Activated gamma-delta T cell treated with anti-CD3 and anti-CD28 coated beads, Interleukin-2, amount 50 U/mL, for 16 hours (primary cell): ENCODE measurements at regions not wholly inside any gene's neighbourhood (a gene's known extent, or its start where the extent isn't known, plus 50 kb on each side); places are given as distances from the start of the nearest gene placed in this dataset.

Source experiments
- DNase-seq: peaks from one replicate; pipeline ENCODE4 v3.0.0-alpha.2; 2020; ENCODE audit warnings: low read depth

- DNase-seq: no peak
These were observed 98.5 kb upstream of the PPP2R2D start for GRCh38 chr10:131802156-131802915.

GRCh38 chr10:131802996-131803395 lies 97.8 kb upstream of the PPP2R2D start:
- DNase-seq: no peak

GRCh38 chr10:131803860-131804425 lies 96.9 kb upstream of the PPP2R2D start:
- DNase-seq: no peak

- DNase-seq: no peak
These were observed 96.1 kb upstream of the PPP2R2D start for GRCh38 chr10:131804551-131805295.

DNA sequence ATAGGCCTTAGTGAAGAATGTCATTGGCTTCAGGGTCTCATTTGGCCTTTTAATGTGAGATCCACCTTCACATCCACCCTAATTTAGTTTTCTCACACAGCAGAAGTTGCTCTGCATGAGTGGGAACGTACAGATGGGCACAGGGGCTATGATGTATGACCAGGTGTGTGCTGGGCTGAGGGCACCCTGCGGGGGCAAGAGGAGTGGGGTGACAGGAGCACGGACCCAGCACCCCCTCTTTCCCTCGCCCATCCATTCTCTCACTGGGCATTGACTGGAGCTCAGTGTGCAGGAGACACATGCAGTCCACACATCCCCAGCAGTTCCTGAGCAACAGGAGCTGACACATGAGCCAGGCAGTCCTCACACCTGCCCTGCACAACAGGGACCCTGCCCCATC lies 95.1 kb upstream of the PPP2R2D start:
- DNase-seq: no peak

GRCh38 chr10:131806146-131806545 lies 94.7 kb upstream of the PPP2R2D start:
- no peak for DNase-seq

GRCh38 chr10:131806646-131807317 lies 94.0 kb upstream of the PPP2R2D start:
- DNase-seq: no peak

DNA sequence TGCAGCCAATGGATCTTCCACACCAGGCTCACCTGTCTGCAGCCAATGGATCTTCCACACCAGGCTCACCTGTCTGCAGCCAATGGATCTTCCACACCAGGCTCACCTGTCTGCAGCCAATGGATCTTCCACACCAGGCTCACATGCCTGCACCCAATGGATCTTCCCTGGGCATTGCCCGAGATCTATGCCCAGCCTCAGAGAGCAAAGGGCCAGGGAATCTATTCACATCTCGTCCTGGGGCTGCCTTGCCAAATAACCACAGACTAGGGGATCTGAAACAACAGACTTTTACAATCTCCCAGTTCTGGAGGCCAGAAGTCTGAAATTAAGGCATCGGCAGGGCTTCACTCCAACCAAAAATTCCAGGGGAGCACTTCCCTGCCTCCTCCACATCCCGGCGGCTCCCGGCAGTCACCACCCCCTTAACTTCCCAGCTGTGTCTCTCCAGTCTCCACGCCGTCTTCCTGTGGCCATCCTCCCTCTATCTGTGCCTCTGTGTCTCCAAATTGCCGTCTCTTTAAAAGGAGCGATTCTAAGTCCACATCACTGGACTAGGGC lies 92.4 kb upstream of the PPP2R2D start:
- no peak for DNase-seq

GRCh38 chr10:131810036-131810804 lies 90.6 kb upstream of the PPP2R2D start:
- no peak for DNase-seq

DNA sequence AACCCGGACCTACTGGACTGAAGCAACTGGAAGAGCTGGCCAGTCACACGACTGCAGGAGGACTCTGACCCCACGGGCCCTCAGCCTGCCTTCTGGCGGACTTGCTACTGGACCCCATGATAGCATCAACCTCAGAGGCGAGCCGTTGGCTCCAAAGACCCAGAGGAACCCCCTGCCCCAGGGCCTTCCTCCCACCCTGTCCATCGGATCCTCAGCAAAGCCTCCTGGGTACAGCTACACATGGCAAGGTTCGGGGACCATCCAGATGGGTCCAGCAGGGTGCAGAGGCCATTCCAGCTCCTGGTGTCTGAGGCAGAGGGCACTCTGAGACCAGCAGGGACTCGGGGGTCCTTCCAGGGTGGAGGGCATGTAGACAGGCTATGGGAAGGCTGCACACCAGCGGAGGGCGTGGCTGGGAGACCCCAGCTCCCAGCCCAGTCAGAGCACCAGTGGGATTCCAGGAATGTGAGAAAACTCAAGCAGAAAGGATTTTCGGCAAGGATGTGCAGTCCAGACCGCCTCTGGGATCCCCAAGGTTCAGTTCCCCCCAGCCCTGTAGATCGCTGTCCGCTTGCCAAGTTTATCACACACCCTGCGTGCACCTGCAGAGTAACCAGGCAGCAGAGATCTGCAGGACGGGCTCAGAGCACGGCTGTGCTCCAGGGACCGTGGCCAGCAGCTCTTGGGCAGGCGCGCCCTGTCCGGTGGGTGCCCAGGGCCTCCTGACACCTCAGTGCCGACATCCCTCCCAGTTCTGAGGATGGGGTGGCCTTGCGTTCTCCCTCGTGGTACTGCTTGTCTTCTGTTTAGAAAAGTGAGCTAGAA lies 89.8 kb upstream of the PPP2R2D start:
- DNase-seq: no peak

DNA sequence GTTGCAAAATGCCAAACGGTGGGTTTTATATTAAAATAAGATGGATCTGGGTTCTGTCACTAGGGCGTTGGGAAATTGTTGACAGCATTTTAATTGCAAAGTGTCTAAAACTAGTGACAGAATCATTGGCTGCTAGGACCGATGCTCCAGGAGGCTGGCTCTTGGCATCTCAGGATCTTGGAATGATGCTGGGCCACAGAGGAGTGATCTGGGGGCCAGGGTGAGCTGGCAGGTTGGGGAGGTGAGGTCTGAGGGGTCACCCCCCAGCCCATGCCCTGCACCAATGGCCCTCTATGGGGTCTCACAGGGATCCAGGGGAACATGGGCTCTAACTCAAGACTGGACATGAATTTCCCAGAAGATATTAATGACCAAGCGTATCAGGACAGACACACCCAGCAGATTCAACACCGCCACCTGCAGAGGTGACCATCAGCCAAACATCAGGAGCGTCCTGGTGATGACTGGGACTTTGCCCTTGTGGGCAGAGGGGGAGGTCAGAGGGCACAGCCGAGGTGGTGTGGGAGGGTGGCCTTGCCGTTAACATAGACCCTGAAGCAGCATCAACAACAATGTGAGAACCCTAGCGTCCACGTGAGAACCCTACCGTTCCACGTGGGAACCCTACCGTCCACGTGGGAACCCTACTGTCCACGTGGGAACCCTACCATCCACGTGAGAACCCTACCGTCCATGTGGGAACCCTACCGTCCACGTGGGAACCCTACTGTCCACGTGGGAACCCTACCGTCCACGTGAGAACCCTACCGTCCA lies 89.0 kb upstream of the PPP2R2D start:
- no peak for DNase-seq

DNA sequence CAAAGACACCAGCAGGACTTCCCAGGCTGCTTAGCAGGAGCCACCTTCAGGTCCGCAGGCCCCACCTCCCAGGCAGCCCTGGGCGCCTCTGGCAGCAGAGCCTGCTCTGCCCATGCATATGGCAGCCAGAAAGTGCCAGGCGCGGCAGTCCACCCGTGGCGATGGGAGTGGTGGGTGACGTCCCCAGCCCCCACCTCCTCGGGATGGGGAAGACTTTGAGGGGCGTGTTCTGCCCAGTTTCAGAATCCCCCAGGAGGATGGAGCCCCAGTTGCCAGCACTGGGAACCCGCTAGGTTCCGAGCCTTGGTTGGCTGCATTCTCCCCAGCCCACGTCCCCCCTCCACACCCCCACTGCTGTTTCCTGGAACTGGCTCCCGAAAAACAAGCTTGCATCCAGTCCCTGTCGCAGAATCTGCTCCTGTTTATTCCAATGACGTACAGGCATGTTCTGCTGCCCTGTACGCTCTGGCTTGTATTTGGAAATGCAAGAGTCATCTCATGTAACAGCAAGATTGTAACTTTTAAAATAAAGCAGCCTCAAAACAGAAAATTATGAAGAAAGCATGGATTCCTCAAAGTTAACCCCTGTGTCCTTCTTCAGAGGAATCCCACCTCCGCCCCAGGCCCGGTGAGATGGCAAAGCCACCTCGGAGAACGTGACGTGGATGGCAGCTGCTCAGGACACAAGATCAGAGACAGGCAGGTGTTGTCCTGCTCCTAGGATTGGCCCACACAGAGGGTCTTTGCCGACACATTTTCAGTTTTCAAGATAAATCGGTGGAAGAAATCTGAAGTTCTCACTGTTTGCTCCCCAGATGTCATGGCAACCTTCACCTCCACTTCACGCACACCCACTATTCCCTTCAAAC lies 87.8 kb upstream of the PPP2R2D start:
- no peak for DNase-seq

DNA sequence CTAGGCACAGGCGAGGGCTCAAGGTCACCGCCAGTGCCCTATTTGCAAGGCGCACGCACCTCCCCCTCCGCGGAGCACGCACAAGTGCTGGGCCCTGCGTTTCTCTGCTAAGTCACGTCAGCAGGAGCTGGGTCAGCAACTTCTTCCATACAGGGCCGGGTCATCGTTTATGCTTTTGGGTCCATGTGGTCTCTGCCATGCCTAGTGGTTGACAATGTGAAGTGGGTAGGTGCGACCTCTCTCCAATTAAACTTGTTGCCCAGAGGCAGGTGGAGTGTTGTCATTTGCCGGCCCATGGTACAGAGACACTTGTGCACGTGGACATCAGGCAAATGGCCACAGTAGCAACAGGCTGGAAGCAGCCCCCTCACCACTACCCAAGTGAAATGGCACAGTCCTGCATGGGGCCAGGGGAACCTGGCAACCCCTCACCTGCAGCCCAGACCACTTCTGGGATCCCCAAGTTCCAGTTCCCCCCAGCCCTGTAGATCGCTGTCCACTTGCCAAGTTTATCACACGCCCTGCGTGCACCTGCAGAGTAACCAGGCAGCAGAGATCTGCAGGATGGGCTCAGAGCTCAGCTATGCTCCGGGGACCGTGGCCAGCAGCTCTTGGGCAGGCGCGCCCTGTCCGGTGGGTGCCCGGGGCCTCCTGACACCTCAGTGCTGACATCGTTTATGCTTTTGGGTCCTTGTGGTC lies 86.1 kb upstream of the PPP2R2D start:
- no peak for DNase-seq

DNA sequence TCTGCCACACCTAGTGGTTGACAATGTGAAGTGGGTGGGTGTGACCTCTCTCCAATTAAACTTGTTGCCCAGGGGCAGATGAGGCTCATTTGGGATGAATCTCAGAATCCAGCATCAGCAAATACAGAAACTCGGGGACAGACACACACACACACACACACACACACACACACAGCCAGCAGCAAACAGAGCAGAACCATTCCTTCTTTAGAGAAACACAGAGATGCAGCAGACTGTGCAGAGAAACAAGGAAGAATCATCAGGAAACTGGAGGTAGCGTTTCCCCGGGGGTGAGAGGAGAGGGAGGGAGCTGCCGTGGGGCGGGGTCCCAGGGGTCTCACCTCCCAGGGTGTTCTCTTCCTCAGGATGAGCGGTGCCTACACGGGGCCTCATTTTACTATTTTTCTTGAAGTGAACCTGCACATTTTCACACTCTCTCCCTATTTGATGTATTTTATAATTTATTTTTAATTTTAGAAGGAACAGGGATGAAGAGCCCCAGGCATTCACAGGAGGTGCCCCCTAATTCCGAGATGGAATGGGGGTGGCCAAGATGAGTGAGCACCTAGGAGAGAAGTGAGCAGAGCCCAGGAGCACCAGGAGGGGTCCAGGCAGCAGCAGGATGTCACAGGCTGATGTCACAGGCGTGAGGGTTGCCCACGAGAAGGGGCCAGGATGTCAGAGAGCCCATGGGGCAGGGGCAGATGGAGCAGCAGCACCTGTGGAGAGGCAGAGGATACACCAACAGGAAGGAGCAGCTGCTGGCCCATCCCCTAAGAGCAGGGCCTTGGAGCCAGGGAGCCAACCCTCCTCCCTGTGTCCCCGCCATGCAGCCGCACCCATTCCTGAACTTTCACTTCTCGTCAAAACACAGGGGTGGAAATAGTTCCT lies 85.3 kb upstream of the PPP2R2D start:
- no peak for DNase-seq

DNA sequence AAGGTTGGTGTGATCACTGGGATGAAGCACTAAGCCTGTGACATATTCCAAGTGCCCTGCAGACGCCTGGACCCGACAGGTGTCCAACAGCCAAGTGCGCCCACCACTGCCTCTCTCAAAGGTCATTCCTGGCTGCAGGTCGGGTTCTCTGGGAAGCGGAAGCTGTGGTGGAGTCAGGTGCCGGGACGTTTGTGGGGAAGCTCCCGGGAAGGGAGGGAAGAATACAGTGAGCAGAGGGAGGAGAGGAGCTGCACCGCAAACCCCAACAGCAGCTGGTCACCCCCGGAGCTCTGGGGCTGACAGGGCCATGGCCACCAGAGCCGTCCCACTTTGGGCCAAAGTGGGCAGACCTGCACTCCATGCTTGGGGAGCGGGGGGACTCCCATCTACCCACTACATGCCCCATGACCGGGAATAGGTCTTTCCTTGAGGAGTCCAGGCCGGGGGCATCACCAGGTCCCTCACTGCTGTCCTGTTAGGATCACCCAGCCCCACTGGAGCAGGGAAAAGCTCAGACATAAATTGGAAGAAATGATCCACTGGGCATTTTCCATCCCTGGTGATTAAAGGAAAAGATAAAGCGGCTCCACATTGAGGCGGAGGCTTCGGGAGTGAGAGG lies 84.5 kb upstream of the PPP2R2D start:
- no peak for DNase-seq

DNA sequence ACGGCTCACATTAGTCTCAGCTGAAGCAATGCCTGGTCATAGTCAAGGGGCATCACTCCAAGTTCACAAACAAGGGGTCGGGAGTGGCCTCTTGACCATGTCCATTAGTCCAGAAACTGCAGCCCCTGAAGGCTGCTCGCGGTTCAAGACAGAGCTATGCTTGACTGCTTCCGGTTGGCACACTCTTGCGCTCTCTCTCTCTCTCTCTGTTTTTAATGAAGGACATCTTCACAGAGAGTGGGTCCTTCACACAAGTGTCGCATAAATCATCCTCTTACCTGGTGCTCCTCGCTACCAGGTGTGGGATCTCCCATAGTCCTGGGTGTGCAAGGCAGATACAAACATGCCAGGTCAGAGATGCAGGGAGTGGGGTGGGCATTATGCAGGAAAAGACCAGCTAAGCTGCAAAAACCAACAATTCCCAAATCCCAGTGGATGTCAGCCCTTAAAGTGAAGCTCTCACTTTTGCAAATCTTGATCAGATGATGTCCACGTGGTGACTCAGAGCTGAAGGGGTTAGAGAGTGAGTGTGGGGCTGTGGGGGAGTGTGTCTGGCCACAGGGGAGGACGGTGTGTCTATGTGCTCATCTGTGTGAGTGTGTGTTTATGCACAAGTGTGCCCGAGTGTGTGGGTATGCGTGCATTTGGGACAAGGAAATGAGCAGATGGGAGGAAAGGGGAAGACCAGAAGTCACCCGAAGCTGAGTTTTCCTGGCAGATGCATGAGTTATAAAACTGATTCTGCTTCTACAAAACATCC lies 83.7 kb upstream of the PPP2R2D start:
- DNase-seq: no peak
